ENCODE measurements at regions not wholly inside any gene's neighbourhood (a gene's known extent, or its start where the extent isn't known, plus 50 kb on each side); places are given as distances from the start of the nearest gene placed in this dataset.

DNA sequence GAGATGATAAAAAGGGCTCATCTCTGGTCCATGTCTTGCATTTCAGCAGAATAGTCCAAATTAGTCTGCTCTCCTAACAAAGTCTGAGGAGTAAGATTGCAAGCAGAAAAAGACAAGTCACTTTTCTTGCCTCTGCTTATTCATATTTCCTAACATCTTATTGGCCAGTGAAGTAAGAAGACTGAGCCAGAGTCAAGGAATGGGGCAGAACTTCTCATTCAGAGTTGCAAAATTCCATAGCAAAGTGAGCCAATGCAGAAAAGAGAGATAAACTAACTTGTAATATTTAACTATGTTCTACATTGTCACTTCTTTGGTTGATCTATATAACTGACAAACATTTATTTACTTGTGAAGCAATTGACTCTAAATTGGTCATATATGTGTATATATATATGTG, 2304.0 kb downstream of the ARAP2 start:
- TF ChIP-seq POLR2A (IDR thresholded peaks at IDR 0.05) (no peak), POLR2AphosphoS5 (IDR thresholded peaks at IDR 0.05) (no peak)
- TF ChIP-seq, protein P1, sequence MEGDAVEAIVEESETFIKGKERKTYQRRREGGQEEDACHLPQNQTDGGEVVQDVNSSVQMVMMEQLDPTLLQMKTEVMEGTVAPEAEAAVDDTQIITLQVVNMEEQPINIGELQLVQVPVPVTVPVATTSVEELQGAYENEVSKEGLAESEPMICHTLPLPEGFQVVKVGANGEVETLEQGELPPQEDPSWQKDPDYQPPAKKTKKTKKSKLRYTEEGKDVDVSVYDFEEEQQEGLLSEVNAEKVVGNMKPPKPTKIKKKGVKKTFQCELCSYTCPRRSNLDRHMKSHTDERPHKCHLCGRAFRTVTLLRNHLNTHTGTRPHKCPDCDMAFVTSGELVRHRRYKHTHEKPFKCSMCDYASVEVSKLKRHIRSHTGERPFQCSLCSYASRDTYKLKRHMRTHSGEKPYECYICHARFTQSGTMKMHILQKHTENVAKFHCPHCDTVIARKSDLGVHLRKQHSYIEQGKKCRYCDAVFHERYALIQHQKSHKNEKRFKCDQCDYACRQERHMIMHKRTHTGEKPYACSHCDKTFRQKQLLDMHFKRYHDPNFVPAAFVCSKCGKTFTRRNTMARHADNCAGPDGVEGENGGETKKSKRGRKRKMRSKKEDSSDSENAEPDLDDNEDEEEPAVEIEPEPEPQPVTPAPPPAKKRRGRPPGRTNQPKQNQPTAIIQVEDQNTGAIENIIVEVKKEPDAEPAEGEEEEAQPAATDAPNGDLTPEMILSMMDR (IDR thresholded peaks at IDR 0.05): no peak
